Activated CD4-positive, alpha-beta T cell treated with anti-CD3 and anti-CD28 coated beads, Interleukin-2, Interleukin-4, amounts not matched to agents 100 ng/mL and 50 ng/mL, durations not matched to agents 16 hours and 8 hours (primary cell): ENCODE measurements at regions not wholly inside any gene's neighbourhood (a gene's known extent, or its start where the extent isn't known, plus 50 kb on each side); places are given as distances from the start of the nearest gene placed in this dataset.
"Not testable (repeated sequence)": the region's sequence is repeated elsewhere in the genome, so short reads cannot be mapped to it uniquely, and the experiment has no call there.

ENCODE experiments used
- DNase-seq: peaks from one replicate; pipeline ENCODE4 v3.0.0-alpha.2; 2020; ENCODE audit warnings: low spot score

- DNase-seq = no peak
These were observed 103.7 kb downstream of the SLC17A6 start for GRCh38 chr11:22441831-22442230.

- not testable (repeated sequence) for DNase-seq
These were observed 97.4 kb downstream of the SLC17A6 start for GRCh38 chr11:22435582-22435981.

- DNase-seq = no peak
These were observed 95.3 kb downstream of the SLC17A6 start for GRCh38 chr11:22433517-22433916.

- DNase-seq = no peak
These were observed 94.9 kb downstream of the SLC17A6 start for GRCh38 chr11:22433094-22433455.

- no peak for DNase-seq
These were observed 94.3 kb downstream of the SLC17A6 start for GRCh38 chr11:22432291-22433093.

- no peak for DNase-seq
These were observed 92.9 kb downstream of the SLC17A6 start for GRCh38 chr11:22431106-22431505.

GRCh38 chr11:22430639-22431038 lies 92.5 kb downstream of the SLC17A6 start:
- DNase-seq = no peak

- DNase-seq = no peak
These were observed 92.0 kb downstream of the SLC17A6 start for GRCh38 chr11:22430141-22430541.
